ENCODE measurements at regions not wholly inside any gene's neighbourhood (a gene's known extent, or its start where the extent isn't known, plus 50 kb on each side); places are given as distances from the start of the nearest gene placed in this dataset.

DNA sequence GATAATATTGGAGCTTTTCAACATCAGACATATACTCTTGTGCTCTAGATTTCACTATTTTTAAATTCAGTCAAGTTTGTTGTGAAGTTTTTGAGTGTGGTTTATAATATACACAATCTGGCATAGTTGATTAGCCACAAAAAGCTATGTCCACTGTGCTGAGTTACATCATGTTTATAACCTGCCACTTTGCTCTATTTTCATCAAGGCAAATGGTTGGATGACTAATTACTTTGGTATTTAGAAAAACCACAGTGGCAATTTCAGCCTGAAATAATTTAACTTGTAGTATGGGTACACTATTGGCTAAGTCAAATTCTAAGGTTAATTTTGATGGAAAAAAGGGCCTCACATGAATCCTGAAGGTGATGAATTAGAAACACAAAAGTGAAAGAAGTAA is 262.6 kb downstream of the C4orf33 start:
- DNase-seq (ENCODE audit: low read depth), result peak; percentile 75
- no peak for FAIRE-seq

DNA sequence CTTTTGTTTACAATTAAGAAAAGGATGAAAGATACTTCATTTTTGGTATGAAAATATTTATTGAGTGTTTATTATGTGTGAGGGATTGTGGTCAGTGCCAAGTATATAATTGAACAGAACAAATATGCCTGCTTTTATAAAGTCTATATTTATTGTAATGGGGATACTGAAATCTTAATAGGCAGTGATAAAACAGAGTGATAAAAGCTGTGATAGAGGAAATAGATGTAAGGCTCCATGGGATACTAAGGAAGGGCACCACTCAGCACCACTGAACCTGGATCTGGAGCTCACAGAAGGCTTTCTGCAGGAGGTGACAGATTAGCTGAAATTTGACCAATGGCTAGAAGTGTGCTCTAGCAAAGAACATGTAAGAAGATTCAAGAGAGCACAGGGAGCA is 263.5 kb downstream of the C4orf33 start:
- no peak for DNase-seq (ENCODE audit: low read depth)
- Histone ChIP-seq H3K27me3 (ENCODE audit: control insufficient read depth, insufficient read depth, low read length) (no peaks in the 10 kb centered on the region), H3K36me3 (ENCODE audit: control insufficient read depth, insufficient read depth, low read length) (no peaks in the 10 kb centered on the region), H3K4me3 (ENCODE audit: low read depth, low read length) (no peak overlapping the region)
- FAIRE-seq, result no peak
- TF ChIP-seq, protein P1, sequence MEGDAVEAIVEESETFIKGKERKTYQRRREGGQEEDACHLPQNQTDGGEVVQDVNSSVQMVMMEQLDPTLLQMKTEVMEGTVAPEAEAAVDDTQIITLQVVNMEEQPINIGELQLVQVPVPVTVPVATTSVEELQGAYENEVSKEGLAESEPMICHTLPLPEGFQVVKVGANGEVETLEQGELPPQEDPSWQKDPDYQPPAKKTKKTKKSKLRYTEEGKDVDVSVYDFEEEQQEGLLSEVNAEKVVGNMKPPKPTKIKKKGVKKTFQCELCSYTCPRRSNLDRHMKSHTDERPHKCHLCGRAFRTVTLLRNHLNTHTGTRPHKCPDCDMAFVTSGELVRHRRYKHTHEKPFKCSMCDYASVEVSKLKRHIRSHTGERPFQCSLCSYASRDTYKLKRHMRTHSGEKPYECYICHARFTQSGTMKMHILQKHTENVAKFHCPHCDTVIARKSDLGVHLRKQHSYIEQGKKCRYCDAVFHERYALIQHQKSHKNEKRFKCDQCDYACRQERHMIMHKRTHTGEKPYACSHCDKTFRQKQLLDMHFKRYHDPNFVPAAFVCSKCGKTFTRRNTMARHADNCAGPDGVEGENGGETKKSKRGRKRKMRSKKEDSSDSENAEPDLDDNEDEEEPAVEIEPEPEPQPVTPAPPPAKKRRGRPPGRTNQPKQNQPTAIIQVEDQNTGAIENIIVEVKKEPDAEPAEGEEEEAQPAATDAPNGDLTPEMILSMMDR (IDR thresholded peaks at IDR 0.05; ENCODE audit: insufficient read depth, low read length, severe bottlenecking), result no peak

More for the DNA sequence above, 262.6 kb downstream of the C4orf33 start:
- Histone ChIP-seq H3K27me3 (ENCODE audit: control insufficient read depth, insufficient read depth, low read length) (no peaks in the 10 kb centered on the region), H3K4me3 (ENCODE audit: low read depth, low read length) (no peak overlapping the region), H3K36me3 (ENCODE audit: control insufficient read depth, insufficient read depth, low read length) (no peaks in the 10 kb centered on the region)
- TF ChIP-seq, protein P1 (IDR thresholded peaks at IDR 0.05; ENCODE audit: insufficient read depth, low read length, severe bottlenecking), result no peak

DNA sequence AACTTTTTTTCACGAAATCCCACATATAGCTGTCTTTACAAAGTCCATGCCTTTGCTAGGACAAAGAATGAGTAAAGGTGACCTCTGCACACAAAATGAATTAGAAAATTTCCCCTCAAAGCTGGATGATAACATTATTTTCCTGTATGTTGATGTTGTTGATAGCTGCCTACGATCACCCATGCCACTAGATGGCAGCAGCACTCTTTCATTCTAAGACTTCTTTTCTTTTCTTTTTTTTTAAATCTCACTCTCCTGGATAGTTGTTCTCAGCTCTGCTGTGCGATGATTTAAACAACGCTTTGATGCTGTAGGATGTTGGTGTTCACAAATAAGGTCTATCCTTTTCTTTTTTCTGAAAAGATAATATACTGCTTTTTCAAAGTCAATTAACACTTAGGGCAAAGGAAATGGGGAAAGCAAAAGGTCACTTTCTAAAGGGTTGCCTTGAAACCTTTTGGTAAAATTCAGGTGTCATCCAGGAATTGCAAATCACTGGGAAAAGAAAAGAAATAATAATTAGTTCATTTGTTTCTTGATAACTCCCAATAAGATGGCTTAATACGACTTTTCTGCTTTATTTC is 266.8 kb downstream of the C4orf33 start:
- peak; percentile 64 for DNase-seq (ENCODE audit: low read depth)
- no peaks in the 10 kb centered on the region for H3K27me3 ChIP-seq (ENCODE audit: control insufficient read depth, insufficient read depth, low read length)
- no peak for FAIRE-seq
- H3K36me3 ChIP-seq (ENCODE audit: control insufficient read depth, insufficient read depth, low read length), result no peaks in the 10 kb centered on the region
- H3K4me3 ChIP-seq (ENCODE audit: low read depth, low read length), result no peak overlapping the region
- TF ChIP-seq, protein P1 (IDR thresholded peaks at IDR 0.05; ENCODE audit: insufficient read depth, low read length, severe bottlenecking), result peak; percentile 68

DNA sequence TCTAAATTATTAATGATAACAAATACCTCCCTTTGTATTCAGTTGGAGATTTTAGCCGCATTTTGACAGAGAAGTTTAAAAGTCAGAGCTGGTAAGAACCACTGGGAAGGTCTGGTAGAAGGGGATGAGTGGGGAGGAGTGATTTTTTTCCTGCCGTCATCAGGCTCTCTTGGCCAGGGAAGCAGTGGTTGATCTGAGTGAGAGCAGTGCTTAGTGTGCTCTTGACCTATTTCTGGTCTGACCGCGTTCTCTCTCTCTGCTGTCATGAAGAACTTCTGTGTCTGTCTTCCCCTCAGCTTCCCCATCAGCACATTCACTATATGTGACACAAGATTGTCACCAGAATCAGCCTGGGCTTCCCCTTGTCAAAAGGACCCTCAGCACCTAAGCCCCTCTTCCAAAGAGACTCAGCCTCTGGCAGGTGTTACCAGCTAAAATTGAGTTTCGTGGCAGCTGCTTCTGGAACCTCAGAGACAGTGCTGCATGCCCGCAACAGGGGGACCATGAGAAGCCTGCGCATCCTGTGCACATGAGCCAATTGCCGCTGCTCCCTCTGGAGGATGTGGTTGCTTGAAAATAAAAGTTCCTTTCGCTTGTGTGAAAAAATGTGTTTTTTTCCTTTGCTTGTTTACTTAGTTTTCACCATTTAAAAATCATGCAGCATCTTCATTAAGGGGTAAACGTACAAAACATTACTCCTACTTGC is 268.9 kb downstream of the C4orf33 start:
- Histone ChIP-seq H3K4me3 (ENCODE audit: low read depth, low read length) (no peak overlapping the region), H3K36me3 (ENCODE audit: control insufficient read depth, insufficient read depth, low read length) (no peaks in the 10 kb centered on the region), H3K27me3 (ENCODE audit: control insufficient read depth, insufficient read depth, low read length) (no peaks in the 10 kb centered on the region)
- FAIRE-seq, result no peak
- TF ChIP-seq, protein P1 (IDR thresholded peaks at IDR 0.05; ENCODE audit: insufficient read depth, low read length, severe bottlenecking), result no peak
- no peak for DNase-seq (ENCODE audit: low read depth)

DNA sequence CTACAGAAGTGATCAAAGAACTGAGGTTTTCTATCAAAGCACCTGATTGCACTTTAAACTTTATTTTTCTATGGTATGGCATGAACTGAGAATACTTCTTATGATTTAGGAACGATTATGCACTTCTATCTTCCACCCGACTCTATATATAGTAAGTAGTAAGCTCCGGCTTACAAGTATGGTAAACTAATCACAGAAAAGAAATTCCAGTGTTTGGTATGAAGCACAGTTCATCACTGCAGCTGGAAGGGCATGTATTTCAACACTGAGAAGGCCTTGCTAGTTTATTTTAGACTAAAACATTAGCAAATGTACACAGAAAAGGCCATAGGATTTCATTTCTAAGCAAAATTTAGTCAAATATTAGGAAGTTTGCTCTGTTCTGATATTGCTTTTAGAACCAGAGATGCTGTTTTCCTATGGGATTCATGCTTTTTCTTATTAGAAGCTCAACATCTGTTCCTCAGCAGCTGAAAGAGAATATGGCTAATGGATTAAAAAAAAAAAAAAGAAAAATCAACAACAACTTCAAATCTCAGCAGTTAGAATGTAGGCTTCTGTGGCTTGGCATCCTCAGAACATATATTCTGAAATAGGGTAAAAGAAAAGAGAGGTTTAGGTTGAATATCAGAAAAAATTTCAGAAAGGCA is 273.5 kb downstream of the C4orf33 start:
- TF ChIP-seq, protein P1 (IDR thresholded peaks at IDR 0.05; ENCODE audit: insufficient read depth, low read length, severe bottlenecking), result no peak
- DNase-seq (ENCODE audit: low read depth), result no peak
- FAIRE-seq, result no peak
- Histone ChIP-seq H3K4me3 (ENCODE audit: low read depth, low read length) (no peak overlapping the region), H3K36me3 (ENCODE audit: control insufficient read depth, insufficient read depth, low read length) (no peaks in the 10 kb centered on the region), H3K27me3 (ENCODE audit: control insufficient read depth, insufficient read depth, low read length) (no peaks in the 10 kb centered on the region)
